ENCODE measurements at regions not wholly inside any gene's neighbourhood (a gene's known extent, or its start where the extent isn't known, plus 50 kb on each side); places are given as distances from the start of the nearest gene placed in this dataset.

DNA sequence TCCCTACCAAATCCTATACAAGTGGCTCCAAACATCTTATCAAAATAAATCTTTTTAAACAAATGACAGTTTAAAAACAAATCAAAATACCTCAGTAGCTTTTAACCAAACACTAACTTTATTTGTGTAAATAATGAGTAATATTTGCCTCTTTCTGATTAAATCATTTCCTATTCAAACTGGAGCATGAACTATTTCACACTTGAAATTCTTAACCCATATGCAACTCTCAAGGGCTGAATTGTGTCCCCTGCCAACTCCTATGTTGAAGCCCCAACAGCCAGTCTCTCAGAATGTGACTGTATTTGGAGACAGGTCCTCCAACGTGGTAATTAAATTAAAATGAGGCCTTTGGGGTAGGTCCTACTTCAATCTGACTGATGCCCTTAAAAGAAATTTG lies 55.9 kb upstream of the MCTP2 start:
- TF ChIP-seq ELF1 (IDR thresholded peaks at IDR 0.05; ENCODE audit: borderline replicate concordance, low read depth) (no peak), SRF (IDR thresholded peaks at IDR 0.05; ENCODE audit: low read depth) (no peak)
- Histone ChIP-seq H3K79me2 (ENCODE audit: insufficient read depth, low read length) (no peaks in the 10 kb centered on the region), H3K9ac (ENCODE audit: low read length) (no peak overlapping the region), H4K20me1 (ENCODE audit: insufficient read depth) (no peaks in the 10 kb centered on the region), H3K9me2 (ENCODE audit: insufficient read depth) (no peaks in the 10 kb centered on the region), H3K27ac (ENCODE audit: low read depth, low read length) (no peak overlapping the region), H3K9me3 (ENCODE audit: control insufficient read depth in 1 of 2, insufficient read depth in 1 of 2, low read depth in 1 of 2, low read length in 2 of 2) (no peaks in the 10 kb centered on the region), H3K27me3 (ENCODE audit: insufficient read depth, low read length) (no peaks in the 10 kb centered on the region), H3K4me1 (ENCODE audit: control insufficient read depth in 1 of 2, insufficient read depth in 2 of 2, low read length in 2 of 2) (no peaks in the 10 kb centered on the region), H2AFZ (ENCODE audit: low read depth, low read length, poor library complexity, severe bottlenecking) (no peak overlapping the region), H3K36me3 (ENCODE audit: control insufficient read depth in 1 of 2, insufficient read depth in 2 of 2, low read length in 2 of 2) (no peaks in the 10 kb centered on the region), H3K4me3 (replicated peaks in 1 of 2; ENCODE audit: low read depth in 1 of 2, low read length in 2 of 2) (no peak overlapping the region), H3K4me2 (ENCODE audit: low read length) (no peak overlapping the region)
- ATAC-seq (no peak), DNase-seq (ENCODE audit: low read depth, low spot score) (no peak)
- ChIA-PET CTCF (no interaction called here), POLR2A (no interaction called here), RAD21 (ENCODE audit: low non-redundant PET in 1 of 2, low total read pairs in 2 of 2, uncharacterized antibody in 2 of 2, unreplicated experiment in 2 of 2) (no interaction called here)
- intact Hi-C loops (cut with micrococcal nuclease): no loop called here
- BruUV-seq (replicated peaks): no TSS peak

DNA sequence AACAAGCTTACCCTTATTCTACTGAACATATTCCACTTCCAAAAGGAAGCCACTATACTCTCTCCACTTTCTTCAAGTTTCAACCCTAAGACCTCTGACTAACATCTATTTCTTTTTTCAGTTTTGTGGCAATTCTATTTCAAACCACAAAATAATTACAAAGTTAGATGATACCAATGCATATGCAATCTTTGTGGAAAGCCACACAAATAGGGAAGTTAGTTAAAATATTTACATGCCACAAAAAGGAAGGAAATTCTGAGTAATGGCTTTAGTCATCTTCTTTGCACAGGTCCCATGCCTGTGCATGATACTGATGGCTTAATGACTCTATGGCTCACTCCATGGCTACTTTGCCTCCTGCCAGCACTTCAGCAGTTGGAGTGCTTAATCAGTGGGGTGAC lies 57.0 kb upstream of the MCTP2 start:
- intact Hi-C loops (cut with micrococcal nuclease): no loop called here
- CTCF ChIA-PET: no interaction called here
- RAD21 ChIA-PET (ENCODE audit: low non-redundant PET in 1 of 2, low total read pairs in 2 of 2, uncharacterized antibody in 2 of 2, unreplicated experiment in 2 of 2): no interaction called here
- Histone ChIP-seq H3K36me3 (ENCODE audit: control insufficient read depth in 1 of 2, insufficient read depth in 2 of 2, low read length in 2 of 2) (no peaks in the 10 kb centered on the region), H3K4me1 (ENCODE audit: control insufficient read depth in 1 of 2, insufficient read depth in 2 of 2, low read length in 2 of 2) (no peaks in the 10 kb centered on the region), H2AFZ (ENCODE audit: low read depth, low read length, poor library complexity, severe bottlenecking) (no peak overlapping the region), H3K27ac (ENCODE audit: low read depth, low read length) (no peak overlapping the region), H3K79me2 (ENCODE audit: insufficient read depth, low read length) (no peaks in the 10 kb centered on the region), H3K9me3 (ENCODE audit: control insufficient read depth in 1 of 2, insufficient read depth in 1 of 2, low read depth in 1 of 2, low read length in 2 of 2) (no peaks in the 10 kb centered on the region), H3K27me3 (ENCODE audit: insufficient read depth, low read length) (no peaks in the 10 kb centered on the region), H3K9ac (ENCODE audit: low read length) (no peak overlapping the region), H4K20me1 (ENCODE audit: insufficient read depth) (no peaks in the 10 kb centered on the region), H3K4me3 (replicated peaks in 1 of 2; ENCODE audit: low read depth in 1 of 2, low read length in 2 of 2) (no peak overlapping the region), H3K4me2 (ENCODE audit: low read length) (no peak overlapping the region), H3K9me2 (ENCODE audit: insufficient read depth) (no peaks in the 10 kb centered on the region)
- DNase-seq (ENCODE audit: low read depth, low spot score) (no peak), ATAC-seq (no peak)
- POLR2A ChIA-PET: no interaction called here
- TF ChIP-seq SP1 (IDR thresholded peaks at IDR 0.05; ENCODE audit: low read depth) (no peak), YY1 (IDR thresholded peaks at IDR 0.05; ENCODE audit: extremely low read depth, insufficient replicate concordance, low read depth, low read length) (no peak), CBX3 (IDR thresholded peaks at IDR 0.05; ENCODE audit: low read depth) (no peak), EGR1 (IDR thresholded peaks at IDR 0.05; ENCODE audit: low read depth) (no peak), POLR2AphosphoS5 (IDR thresholded peaks at IDR 0.05; ENCODE audit: low read depth, low read length) (no peak), JUND (IDR thresholded peaks at IDR 0.05) (no peak), EZH2phosphoT487 (IDR thresholded peaks at IDR 0.05; ENCODE audit: borderline replicate concordance) (no peak), TCF7L2 (IDR thresholded peaks at IDR 0.05; ENCODE audit: borderline replicate concordance, extremely low read depth, insufficient read depth, insufficient read length) (no peak), ZFX (IDR thresholded peaks at IDR 0.05) (no peak), ZNF274 (IDR thresholded peaks at IDR 0.05; ENCODE audit: low read depth, low read length) (no peak), EZH2 (IDR thresholded peaks at IDR 0.05) (no peak), SRF (IDR thresholded peaks at IDR 0.05; ENCODE audit: low read depth) (no peak)
- TF ChIP-seq, protein P1, sequence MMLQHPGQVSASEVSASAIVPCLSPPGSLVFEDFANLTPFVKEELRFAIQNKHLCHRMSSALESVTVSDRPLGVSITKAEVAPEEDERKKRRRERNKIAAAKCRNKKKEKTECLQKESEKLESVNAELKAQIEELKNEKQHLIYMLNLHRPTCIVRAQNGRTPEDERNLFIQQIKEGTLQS (IDR thresholded peaks at IDR 0.05): no peak
- TF ChIP-seq, protein P2, sequence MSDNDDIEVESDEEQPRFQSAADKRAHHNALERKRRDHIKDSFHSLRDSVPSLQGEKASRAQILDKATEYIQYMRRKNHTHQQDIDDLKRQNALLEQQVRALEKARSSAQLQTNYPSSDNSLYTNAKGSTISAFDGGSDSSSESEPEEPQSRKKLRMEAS (IDR thresholded peaks at IDR 0.05): no peak
- TF ChIP-seq, protein P3, sequence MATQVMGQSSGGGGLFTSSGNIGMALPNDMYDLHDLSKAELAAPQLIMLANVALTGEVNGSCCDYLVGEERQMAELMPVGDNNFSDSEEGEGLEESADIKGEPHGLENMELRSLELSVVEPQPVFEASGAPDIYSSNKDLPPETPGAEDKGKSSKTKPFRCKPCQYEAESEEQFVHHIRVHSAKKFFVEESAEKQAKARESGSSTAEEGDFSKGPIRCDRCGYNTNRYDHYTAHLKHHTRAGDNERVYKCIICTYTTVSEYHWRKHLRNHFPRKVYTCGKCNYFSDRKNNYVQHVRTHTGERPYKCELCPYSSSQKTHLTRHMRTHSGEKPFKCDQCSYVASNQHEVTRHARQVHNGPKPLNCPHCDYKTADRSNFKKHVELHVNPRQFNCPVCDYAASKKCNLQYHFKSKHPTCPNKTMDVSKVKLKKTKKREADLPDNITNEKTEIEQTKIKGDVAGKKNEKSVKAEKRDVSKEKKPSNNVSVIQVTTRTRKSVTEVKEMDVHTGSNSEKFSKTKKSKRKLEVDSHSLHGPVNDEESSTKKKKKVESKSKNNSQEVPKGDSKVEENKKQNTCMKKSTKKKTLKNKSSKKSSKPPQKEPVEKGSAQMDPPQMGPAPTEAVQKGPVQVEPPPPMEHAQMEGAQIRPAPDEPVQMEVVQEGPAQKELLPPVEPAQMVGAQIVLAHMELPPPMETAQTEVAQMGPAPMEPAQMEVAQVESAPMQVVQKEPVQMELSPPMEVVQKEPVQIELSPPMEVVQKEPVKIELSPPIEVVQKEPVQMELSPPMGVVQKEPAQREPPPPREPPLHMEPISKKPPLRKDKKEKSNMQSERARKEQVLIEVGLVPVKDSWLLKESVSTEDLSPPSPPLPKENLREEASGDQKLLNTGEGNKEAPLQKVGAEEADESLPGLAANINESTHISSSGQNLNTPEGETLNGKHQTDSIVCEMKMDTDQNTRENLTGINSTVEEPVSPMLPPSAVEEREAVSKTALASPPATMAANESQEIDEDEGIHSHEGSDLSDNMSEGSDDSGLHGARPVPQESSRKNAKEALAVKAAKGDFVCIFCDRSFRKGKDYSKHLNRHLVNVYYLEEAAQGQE (IDR thresholded peaks at IDR 0.05; ENCODE audit: low read depth): no peak
- TF ChIP-seq, protein P4, sequence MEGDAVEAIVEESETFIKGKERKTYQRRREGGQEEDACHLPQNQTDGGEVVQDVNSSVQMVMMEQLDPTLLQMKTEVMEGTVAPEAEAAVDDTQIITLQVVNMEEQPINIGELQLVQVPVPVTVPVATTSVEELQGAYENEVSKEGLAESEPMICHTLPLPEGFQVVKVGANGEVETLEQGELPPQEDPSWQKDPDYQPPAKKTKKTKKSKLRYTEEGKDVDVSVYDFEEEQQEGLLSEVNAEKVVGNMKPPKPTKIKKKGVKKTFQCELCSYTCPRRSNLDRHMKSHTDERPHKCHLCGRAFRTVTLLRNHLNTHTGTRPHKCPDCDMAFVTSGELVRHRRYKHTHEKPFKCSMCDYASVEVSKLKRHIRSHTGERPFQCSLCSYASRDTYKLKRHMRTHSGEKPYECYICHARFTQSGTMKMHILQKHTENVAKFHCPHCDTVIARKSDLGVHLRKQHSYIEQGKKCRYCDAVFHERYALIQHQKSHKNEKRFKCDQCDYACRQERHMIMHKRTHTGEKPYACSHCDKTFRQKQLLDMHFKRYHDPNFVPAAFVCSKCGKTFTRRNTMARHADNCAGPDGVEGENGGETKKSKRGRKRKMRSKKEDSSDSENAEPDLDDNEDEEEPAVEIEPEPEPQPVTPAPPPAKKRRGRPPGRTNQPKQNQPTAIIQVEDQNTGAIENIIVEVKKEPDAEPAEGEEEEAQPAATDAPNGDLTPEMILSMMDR (IDR thresholded peaks at IDR 0.05 in 2 of 3, conservative IDR thresholded peaks at IDR 0.05 in 1 of 3; ENCODE audit: borderline replicate concordance in 1 of 3, insufficient read depth in 1 of 3, low read depth in 2 of 3, low read length in 2 of 3): no peak
- no TSS peak for BruUV-seq (replicated peaks)
